ENCODE measurements at regions not wholly inside any gene's neighbourhood (a gene's known extent, or its start where the extent isn't known, plus 50 kb on each side); places are given as distances from the start of the nearest gene placed in this dataset.

DNA sequence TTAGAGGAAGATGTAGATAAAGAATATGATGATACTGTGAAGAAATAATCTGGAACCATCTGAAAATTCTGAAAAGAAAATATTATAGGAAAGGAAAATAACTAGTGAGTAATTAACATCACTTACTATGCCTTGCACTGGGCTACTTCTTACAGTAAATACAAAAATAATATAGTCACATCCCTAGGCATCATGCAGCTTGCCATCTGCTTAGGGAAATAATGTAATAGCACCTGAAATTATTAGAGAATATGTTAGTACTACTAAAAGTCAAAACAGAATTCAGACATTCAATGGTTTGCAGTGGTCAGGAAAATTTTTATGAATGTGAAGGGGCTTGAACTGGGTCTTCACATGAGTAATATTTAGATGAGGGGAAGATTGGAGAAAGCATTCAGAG is 272.2 kb upstream of the EMCN start:
- no peaks in the 10 kb centered on the region for H3K79me2 ChIP-seq (ENCODE audit: insufficient read depth, low read length)
- TF ChIP-seq, protein P1, sequence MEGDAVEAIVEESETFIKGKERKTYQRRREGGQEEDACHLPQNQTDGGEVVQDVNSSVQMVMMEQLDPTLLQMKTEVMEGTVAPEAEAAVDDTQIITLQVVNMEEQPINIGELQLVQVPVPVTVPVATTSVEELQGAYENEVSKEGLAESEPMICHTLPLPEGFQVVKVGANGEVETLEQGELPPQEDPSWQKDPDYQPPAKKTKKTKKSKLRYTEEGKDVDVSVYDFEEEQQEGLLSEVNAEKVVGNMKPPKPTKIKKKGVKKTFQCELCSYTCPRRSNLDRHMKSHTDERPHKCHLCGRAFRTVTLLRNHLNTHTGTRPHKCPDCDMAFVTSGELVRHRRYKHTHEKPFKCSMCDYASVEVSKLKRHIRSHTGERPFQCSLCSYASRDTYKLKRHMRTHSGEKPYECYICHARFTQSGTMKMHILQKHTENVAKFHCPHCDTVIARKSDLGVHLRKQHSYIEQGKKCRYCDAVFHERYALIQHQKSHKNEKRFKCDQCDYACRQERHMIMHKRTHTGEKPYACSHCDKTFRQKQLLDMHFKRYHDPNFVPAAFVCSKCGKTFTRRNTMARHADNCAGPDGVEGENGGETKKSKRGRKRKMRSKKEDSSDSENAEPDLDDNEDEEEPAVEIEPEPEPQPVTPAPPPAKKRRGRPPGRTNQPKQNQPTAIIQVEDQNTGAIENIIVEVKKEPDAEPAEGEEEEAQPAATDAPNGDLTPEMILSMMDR (IDR thresholded peaks at IDR 0.05; ENCODE audit: low read length), result no peak
- TF ChIP-seq EZH2 (IDR thresholded peaks at IDR 0.05; ENCODE audit: borderline replicate concordance, low read length), result no peak
- H3K27me3 ChIP-seq (ENCODE audit: insufficient read depth, low read length), result no peaks in the 10 kb centered on the region
- no peaks in the 10 kb centered on the region for H3K4me1 ChIP-seq (ENCODE audit: insufficient read depth, low read length, severe bottlenecking)
- H3K4me3 ChIP-seq (ENCODE audit: low read depth, low read length, poor library complexity, severe bottlenecking), result no peak overlapping the region
- H3K9me2 ChIP-seq (ENCODE audit: low read depth, low read length), result no peaks in the 10 kb centered on the region
- no peak overlapping the region for H3K9ac ChIP-seq (ENCODE audit: low read length)
- H2AFZ ChIP-seq (ENCODE audit: low read length), result no peak overlapping the region
- H4K20me1 ChIP-seq (ENCODE audit: insufficient read depth, low read length), result no peaks in the 10 kb centered on the region
- H3F3A ChIP-seq (ENCODE audit: insufficient read depth, low read length), result no peaks in the 10 kb centered on the region
- no peak overlapping the region for H3K4me2 ChIP-seq (ENCODE audit: low read length)
- H3K36me3 ChIP-seq (ENCODE audit: insufficient read depth, low read length), result no peaks in the 10 kb centered on the region
- H3K9me3 ChIP-seq (ENCODE audit: low read length), result no peaks in the 10 kb centered on the region
- H3K27ac ChIP-seq (ENCODE audit: low read depth, low read length, poor library complexity, severe bottlenecking), result no peak overlapping the region

DNA sequence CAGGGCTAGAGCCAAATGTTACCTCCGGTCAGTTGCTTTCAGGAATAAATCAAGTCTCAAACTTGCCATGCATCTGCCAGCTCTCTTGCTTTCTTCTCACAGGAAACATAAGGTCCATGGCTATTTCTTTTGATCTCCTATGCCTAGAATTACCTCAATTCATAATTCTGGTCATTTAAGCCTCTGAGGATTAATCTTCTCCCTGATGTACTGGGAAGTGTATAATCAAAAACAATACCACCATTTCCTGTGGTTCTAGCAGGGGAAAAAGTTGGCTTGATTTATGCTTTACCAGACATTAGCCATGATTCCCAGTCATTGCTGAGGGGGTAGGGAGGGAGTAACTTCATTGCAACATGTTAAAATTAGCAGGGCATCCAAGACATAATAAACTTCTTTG is 268.7 kb upstream of the EMCN start:
- no peak for TF ChIP-seq EZH2 (IDR thresholded peaks at IDR 0.05; ENCODE audit: borderline replicate concordance, low read length)
- TF ChIP-seq, protein P1 (IDR thresholded peaks at IDR 0.05; ENCODE audit: low read length), result no peak
- Histone ChIP-seq H3K9ac (ENCODE audit: low read length) (no peak overlapping the region), H3K9me3 (ENCODE audit: low read length) (no peaks in the 10 kb centered on the region), H3K4me1 (ENCODE audit: insufficient read depth, low read length, severe bottlenecking) (no peaks in the 10 kb centered on the region), H4K20me1 (ENCODE audit: insufficient read depth, low read length) (no peaks in the 10 kb centered on the region), H3K4me2 (ENCODE audit: low read length) (no peak overlapping the region), H3K36me3 (ENCODE audit: insufficient read depth, low read length) (no peaks in the 10 kb centered on the region), H3F3A (ENCODE audit: insufficient read depth, low read length) (no peaks in the 10 kb centered on the region), H2AFZ (ENCODE audit: low read length) (no peak overlapping the region), H3K4me3 (ENCODE audit: low read depth, low read length, poor library complexity, severe bottlenecking) (no peak overlapping the region), H3K27me3 (ENCODE audit: insufficient read depth, low read length) (no peaks in the 10 kb centered on the region), H3K79me2 (ENCODE audit: insufficient read depth, low read length) (no peaks in the 10 kb centered on the region), H3K9me2 (ENCODE audit: low read depth, low read length) (no peaks in the 10 kb centered on the region), H3K27ac (ENCODE audit: low read depth, low read length, poor library complexity, severe bottlenecking) (no peak overlapping the region)

DNA sequence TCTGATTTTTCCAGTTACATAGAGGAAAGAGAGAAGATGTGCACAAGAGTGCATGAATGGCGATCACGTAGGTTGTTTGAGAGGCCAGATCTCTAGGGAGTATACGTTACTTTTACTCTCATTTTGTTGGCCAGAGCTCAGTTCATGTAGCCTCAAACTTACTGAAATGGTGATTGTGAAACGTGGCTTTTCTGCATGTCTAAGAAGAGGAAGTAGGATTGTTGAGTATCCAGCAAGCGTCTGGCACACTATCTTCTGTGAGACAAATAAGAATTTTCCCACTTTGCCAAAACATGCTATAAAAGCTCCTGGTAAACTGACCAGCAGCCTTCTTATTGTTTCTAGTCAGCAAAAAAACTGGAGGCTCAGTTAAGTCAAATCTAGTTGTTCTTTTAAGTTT is 264.5 kb upstream of the EMCN start:
- TF ChIP-seq EZH2 (IDR thresholded peaks at IDR 0.05; ENCODE audit: borderline replicate concordance, low read length), result no peak
- TF ChIP-seq, protein P1 (IDR thresholded peaks at IDR 0.05; ENCODE audit: low read length), result no peak
- H3K9ac ChIP-seq (ENCODE audit: low read length), result no peak overlapping the region
- H3F3A ChIP-seq (ENCODE audit: insufficient read depth, low read length), result no peaks in the 10 kb centered on the region
- H3K27me3 ChIP-seq (ENCODE audit: insufficient read depth, low read length), result no peaks in the 10 kb centered on the region
- H3K79me2 ChIP-seq (ENCODE audit: insufficient read depth, low read length), result no peaks in the 10 kb centered on the region
- H3K4me3 ChIP-seq (ENCODE audit: low read depth, low read length, poor library complexity, severe bottlenecking), result no peak overlapping the region
- no peak overlapping the region for H3K27ac ChIP-seq (ENCODE audit: low read depth, low read length, poor library complexity, severe bottlenecking)
- no peaks in the 10 kb centered on the region for H3K36me3 ChIP-seq (ENCODE audit: insufficient read depth, low read length)
- no peaks in the 10 kb centered on the region for H3K4me1 ChIP-seq (ENCODE audit: insufficient read depth, low read length, severe bottlenecking)
- H3K9me2 ChIP-seq (ENCODE audit: low read depth, low read length), result no peaks in the 10 kb centered on the region
- H2AFZ ChIP-seq (ENCODE audit: low read length), result no peak overlapping the region
- H3K9me3 ChIP-seq (ENCODE audit: low read length), result no peaks in the 10 kb centered on the region
- no peaks in the 10 kb centered on the region for H4K20me1 ChIP-seq (ENCODE audit: insufficient read depth, low read length)
- H3K4me2 ChIP-seq (ENCODE audit: low read length), result no peak overlapping the region
